ENCODE measurements at regions not wholly inside any gene's neighbourhood (a gene's known extent, or its start where the extent isn't known, plus 50 kb on each side); places are given as distances from the start of the nearest gene placed in this dataset.

DNA sequence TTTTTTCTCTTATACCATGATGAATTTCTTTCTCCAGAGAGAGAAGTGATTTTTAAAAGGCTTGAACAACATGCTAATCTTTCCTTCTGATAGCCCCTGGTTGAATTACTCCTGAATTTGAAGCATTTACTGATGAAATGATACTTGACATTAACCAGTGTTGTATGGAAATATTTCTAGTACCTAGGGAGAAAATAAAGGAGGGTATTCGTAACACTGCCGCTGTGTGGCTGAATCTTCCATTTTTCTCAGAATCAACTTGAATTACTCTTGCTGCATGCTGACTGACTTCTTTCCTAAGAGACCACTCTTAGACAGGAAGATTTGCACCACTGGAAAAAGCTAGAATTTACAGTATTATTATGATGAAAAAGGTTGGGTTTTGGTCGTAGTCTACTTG, 118.3 kb downstream of the FAT3 start:
- no peak overlapping the region for H3K23ac ChIP-seq (ENCODE audit: insufficient read length)
- no peaks in the 10 kb centered on the region for H4K20me1 ChIP-seq (replicated peaks in 1 of 2; ENCODE audit: control insufficient read depth in 1 of 2, insufficient read depth in 2 of 2, low read length in 2 of 2)
- FAIRE-seq (no peak), DNase-seq (ENCODE audit: low read depth in 1 of 2, low spot score in 2 of 2) (no peak)
- H3K23me2 ChIP-seq (ENCODE audit: low read depth, low read length) = no peaks in the 10 kb centered on the region
- H3K14ac ChIP-seq (ENCODE audit: insufficient read length) = no peak overlapping the region
- H3K9me3 ChIP-seq (ENCODE audit: insufficient read depth in 2 of 2, low read depth in 1 of 2, low read length in 1 of 2) = no peaks in the 10 kb centered on the region
- H3K4me3 ChIP-seq (ENCODE audit: extremely low read depth in 1 of 4, insufficient read depth in 2 of 4, low read depth in 3 of 4, low read length in 4 of 4) = no peak overlapping the region
- TF ChIP-seq ASH2L (IDR thresholded peaks at IDR 0.05; ENCODE audit: low read length) = no peak
- no peak overlapping the region for H3K9ac ChIP-seq (replicated peaks in 1 of 4; ENCODE audit: extremely low read depth in 1 of 4, low read depth in 3 of 4, low read length in 3 of 4)
- no peak overlapping the region for H4K5ac ChIP-seq (ENCODE audit: insufficient read length, low read depth, low read length)
- peaks cover 4 to 9% (median 6%) of the 10 kb centered on the region in 4 experiments; a peak in 6 of 7 replicates for H3K4me1 ChIP-seq (replicated peaks in 1 of 4; ENCODE audit: control insufficient read depth in 3 of 4, insufficient read depth in 4 of 4, low read length in 3 of 4)
- no peak overlapping the region for H3K4me2 ChIP-seq (ENCODE audit: insufficient read depth in 1 of 2, low read depth in 2 of 2, low read length in 2 of 2)
- no peak overlapping the region for H2BK12ac ChIP-seq (ENCODE audit: low read depth, low read length)
- no peak overlapping the region for H2AFZ ChIP-seq (ENCODE audit: low read length)
- H2BK120ac ChIP-seq (replicated peaks; ENCODE audit: low read depth, low read length) = no peak overlapping the region
- no peak overlapping the region for H2BK15ac ChIP-seq (ENCODE audit: low read length)
- no peak overlapping the region for H4K8ac ChIP-seq (ENCODE audit: extremely low read depth, insufficient read depth, low read length)
- no peak overlapping the region for H3K27ac ChIP-seq (ENCODE audit: low read depth, low read length)
- H3K4ac ChIP-seq (replicated peaks; ENCODE audit: insufficient read length, low read depth, low read length) = no peak overlapping the region
- H3K36me3 ChIP-seq (ENCODE audit: control insufficient read depth in 2 of 4, insufficient read depth in 4 of 4, low read length in 3 of 4) = no peaks in the 10 kb centered on the region; a peak in 1 of 8 replicates
- 0 out of 2 replicates have a peak, but pooled peaks cover 2% of the 10 kb centered on the region for H3K79me1 ChIP-seq (ENCODE audit: low read depth, low read length)
- no peaks in the 10 kb centered on the region for H3K27me3 ChIP-seq (replicated peaks in 1 of 4; ENCODE audit: control insufficient read depth in 3 of 4, extremely low read depth in 1 of 4, insufficient read depth in 3 of 4, low read length in 3 of 4)
- H4K91ac ChIP-seq (replicated peaks; ENCODE audit: insufficient read length, low read length) = no peak overlapping the region
- no peak overlapping the region for H2BK20ac ChIP-seq (ENCODE audit: low read length)
- H3K56ac ChIP-seq (replicated peaks; ENCODE audit: insufficient read length, low read depth, low read length) = no peak overlapping the region
- 89% methylated on average over 3 of the region's 3 CpGs; no CpG with 5 or more reads in 1 of the 2 experiments for WGBS, 2 experiments (ENCODE audit: extremely low coverage in 1 of 2, insufficient coverage in 1 of 2, insufficient read length in 1 of 2, insufficient replicate concordance in 2 of 2, low coverage in 1 of 2, low lambda C conversion rate in 2 of 2, missing lambda C conversion rate in 1 of 2)
- ChIA-PET CTCF (ENCODE audit: partially characterized antibody) (interaction anchor here (0.8 to 4.9 kb wide), 9 partner anchors 12 to 543 kb away, joined by 3 to 55 read pairs (median 4); no protein-coding TSS in a partner anchor), POLR2A (ENCODE audit: partially characterized antibody) (no interaction called here)
- H2AK5ac ChIP-seq (ENCODE audit: low read depth, low read length) = no peak overlapping the region
- no peak overlapping the region for H2BK5ac ChIP-seq (ENCODE audit: low read depth, low read length)
- H3K18ac ChIP-seq (ENCODE audit: extremely low read depth, low read length) = no peak overlapping the region
- peaks cover 0 to 15% of the 10 kb centered on the region in 2 experiments; a peak in 2 of 4 replicates for H3K79me2 ChIP-seq (ENCODE audit: control insufficient read depth in 1 of 2, insufficient read depth in 2 of 2, low read length in 2 of 2)
